ENCODE measurements at regions not wholly inside any gene's neighbourhood (a gene's known extent, or its start where the extent isn't known, plus 50 kb on each side); places are given as distances from the start of the nearest gene placed in this dataset.

- DNase-seq: no peak
Observed at GRCh38 chr5:68490406-68490805, 274.9 kb downstream of the PIK3R1 start.

GRCh38 chr5:68494771-68495170, 279.2 kb downstream of the PIK3R1 start:
- DNase-seq: no peak

- no peak for DNase-seq
Observed at GRCh38 chr5:68499987-68500386, 284.4 kb downstream of the PIK3R1 start.

DNA sequence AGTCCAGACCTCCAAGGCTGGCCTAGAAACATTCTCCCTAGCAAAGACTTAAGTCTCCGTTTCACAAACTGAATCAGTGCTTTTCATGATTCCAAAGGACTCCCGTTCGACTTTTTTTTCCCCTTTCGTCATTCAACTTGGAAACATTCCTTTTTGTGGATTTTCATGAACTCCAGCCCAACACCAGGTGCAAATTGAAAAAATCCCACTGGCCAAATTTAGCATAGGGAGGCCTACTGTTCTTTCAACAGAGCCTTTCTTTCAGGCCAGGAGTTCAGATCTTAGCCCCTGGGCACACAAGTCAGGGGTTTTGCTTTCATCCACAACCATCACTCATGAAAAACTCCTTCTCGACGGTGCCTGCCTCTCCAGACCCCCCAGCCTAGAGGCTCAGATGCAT, 285.3 kb downstream of the PIK3R1 start:
- DNase-seq: no peak

- DNase-seq: no peak
Observed at GRCh38 chr5:68502531-68502930, 287.0 kb downstream of the PIK3R1 start.

DNA sequence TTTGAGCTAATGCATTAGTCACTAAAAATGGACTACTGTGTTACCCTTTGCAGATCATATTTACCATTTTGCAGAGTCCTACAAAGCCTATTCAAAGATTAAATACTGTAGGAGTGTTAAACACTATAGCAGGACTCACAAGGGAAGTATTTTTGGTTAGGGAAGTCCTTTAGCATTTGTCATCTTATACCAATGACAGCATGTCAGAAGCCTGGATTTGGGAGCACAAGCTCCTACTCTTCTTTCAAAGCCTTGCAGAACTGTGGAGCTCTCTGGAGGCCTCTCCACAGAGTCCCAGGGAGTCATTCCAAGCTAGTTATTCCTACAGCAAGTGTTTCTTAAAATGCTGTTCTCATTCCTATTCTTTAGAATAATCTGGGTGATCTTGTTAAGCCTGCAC, 288.8 kb downstream of the PIK3R1 start:
- DNase-seq: no peak

GRCh38 chr5:68505917-68506860, 290.6 kb downstream of the PIK3R1 start:
- no peak for DNase-seq

DNA sequence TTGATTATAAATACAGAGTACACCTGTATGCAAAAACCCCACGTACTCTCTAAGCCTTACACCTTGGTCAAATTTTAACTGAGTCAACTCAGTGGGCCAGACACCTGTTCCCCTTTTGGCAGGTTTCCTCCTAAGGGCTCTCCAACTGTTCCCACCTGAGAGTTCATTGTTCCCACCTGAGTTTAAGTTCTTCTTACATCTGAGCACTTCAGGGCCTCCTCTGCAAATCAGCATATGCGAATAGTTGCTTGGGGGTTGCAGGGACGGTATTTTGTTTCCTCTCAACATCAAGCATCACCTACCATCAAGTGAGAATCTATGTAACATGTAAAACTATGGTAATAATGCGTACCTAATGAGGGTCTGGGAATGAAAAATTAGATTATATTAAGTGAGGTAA, 300.0 kb downstream of the PIK3R1 start:
- DNase-seq: no peak

DNA sequence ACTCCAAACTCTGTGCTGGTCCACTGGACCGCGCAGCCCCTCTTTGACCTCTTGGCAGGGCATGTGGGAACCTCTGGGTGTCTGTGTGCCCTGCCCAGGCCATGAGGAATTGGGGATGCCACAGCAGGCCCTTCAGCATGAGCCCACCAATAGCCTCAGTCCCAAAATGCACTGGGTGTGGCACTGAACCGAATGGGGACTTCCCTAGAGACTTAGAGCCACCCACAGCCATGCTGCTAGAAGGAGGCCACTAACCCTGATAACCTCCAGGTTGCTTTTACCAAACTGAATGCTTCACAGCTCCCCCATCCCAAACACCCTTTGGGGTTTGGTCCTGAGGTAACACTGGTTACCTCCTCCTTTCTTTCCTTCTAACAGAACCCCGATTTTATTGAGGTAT, 302.7 kb downstream of the PIK3R1 start:
- no peak for DNase-seq

DNA sequence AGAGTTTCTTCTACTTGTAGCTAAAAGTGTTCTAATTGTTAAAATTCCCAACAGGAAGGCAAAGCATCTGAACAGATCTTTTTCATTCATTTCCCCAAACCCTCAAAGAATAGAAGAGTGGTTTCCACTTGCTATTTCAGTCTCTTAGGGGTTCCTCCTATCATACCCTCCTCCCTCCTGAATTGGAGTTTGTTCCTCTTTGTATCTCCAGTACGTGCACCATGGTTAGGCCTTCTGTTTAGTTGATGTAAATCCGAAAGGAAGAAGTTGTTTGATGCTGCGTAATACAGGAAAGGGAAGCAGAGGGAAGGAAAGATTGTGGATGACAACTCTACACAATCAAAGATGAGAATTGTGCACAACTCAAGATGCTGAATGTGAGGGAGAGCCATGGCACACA, 303.6 kb downstream of the PIK3R1 start:
- DNase-seq: peak; percentile 57

DNA sequence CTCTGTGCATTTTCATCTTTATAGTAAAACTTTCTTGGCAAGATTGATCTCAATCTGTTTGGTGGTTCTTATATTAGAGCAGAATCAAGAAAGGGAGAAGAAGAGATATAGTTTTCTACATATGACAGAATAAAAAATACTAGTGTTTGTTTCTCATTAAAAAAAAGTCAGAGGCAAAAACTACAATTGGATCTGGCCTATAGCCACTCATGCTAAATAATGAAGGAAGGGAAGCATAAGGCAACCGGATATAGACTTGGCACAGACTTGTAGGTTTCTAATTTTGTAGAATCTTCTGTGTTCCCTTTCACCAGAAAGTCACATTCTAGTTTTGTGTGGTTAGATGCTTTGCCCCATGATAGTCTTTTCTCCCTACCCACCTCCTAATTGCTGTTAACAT, 306.2 kb downstream of the PIK3R1 start:
- DNase-seq: no peak

DNA sequence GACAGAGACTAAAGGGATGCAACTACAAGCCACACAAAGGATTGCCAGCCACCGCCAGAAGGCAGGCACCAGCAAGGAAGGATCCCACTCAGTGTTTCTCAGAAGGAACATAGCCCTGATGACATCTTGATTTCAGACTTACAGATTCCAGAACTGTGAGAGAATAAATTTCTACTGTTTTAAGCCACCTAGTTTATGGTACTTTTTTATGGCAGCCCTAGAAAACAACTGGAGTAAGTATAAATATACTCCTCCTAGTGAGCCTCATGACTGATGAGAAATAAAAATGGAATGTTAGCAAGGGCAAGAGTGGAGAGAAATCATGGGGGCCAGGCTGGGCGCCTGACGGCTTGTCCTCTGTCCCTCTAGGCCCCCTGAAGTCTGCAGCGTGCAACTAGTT, 307.3 kb downstream of the PIK3R1 start:
- DNase-seq: no peak

DNA sequence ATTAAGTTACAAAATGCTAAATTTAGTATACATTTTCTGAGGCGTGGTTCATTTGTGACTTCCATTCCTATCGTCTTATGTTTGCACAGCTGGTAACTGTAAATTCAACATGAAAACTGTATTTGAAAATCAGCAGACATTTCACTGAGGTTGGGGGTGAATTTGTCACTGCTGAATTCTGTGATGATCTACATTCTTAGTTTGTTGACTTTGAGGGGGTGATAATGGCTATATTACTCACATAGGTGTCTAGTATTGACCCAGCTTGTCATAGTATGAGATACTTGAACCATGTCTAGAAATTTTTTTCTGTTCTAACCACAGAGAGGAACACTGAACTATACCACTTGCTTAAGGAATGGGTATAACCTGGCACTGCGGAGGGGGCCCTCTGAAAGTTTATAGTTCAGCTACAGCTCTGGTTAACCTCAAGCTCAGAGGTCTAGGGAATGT, 313.3 kb downstream of the PIK3R1 start:
- DNase-seq: no peak

DNA sequence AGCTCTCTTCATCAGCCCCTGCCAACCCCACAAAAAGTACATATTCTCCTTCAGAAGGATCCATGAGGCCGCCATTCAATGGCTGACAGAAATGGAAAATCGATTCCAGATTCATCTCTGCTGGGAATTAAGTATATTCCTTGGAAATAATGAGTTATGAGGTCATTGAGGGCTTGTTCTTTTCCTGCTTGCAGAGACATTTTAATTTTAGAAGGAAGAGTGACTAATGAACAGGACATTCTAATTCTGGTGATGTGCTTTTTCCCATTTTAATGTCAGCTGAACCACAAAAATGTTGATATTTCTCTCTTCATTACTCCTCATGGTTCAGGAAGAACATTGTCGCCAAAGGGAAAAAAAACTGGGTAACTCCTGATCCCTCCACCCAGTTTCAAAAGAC, 314.0 kb downstream of the PIK3R1 start:
- DNase-seq: no peak

GRCh38 chr5:68531970-68532369, 316.4 kb downstream of the PIK3R1 start:
- peak; percentile 22 for DNase-seq

GRCh38 chr5:68533051-68533450, 317.5 kb downstream of the PIK3R1 start:
- DNase-seq: peak; percentile 4

- no peak for DNase-seq
Observed at GRCh38 chr5:68533571-68534084, 318.1 kb downstream of the PIK3R1 start.

GRCh38 chr5:68534131-68534940, 318.8 kb downstream of the PIK3R1 start:
- no peak for DNase-seq

DNA sequence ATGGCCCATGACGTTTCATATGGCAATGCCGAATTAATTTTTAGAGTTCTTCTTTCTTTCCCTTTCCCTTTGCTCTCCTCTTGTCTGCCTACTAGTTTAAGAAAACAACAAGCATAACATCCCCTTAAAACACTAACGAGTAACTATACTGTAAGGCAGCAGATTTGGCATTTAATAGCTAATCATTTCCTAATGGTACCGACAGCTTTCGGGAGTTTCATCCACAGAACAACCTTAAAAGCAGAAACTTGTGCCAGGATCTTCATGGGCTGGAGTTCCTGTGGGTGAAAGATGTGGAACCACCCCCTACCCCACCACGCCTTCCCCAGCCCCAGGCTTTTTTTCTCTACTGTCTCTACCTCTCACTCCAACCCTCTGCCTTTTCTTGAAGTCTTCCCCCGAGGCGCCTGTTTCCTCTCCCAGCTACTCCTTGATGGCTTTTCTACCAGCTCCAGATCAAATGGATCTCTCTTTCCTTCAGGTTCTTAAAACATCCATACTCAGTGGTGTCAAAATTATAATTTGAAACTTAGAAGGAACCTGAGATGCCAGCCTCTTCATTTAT, 319.5 kb downstream of the PIK3R1 start:
- DNase-seq: no peak

DNA sequence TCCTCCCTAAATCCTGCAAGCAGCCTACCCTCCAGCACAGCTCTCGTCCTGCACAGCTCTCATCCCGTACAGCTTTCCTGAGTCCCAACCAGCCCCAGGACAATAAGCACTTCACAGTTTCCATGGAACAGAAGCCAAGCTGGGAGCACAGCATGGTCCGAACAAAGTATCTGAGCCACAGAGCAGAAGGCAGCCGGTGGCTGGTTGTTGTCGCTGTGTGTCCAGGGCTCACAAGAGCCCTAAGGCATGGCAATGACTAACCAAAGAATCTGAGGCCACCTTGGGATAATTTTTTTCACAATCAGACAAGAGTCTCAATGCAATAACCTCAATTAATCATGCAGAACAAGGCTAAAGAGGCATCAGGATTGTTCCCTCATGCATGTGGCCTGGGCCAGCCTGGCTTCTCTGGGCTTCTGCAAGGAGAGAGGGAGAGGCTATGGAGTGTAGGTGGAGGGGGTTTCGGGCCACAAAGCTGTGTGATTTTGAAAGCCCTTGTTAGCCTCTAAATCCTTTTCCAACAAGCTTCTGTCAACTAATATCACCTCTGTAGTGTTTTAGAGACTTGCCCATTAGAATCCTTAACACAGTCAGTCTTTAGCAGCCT, 323.4 kb downstream of the PIK3R1 start:
- DNase-seq: no peak

DNA sequence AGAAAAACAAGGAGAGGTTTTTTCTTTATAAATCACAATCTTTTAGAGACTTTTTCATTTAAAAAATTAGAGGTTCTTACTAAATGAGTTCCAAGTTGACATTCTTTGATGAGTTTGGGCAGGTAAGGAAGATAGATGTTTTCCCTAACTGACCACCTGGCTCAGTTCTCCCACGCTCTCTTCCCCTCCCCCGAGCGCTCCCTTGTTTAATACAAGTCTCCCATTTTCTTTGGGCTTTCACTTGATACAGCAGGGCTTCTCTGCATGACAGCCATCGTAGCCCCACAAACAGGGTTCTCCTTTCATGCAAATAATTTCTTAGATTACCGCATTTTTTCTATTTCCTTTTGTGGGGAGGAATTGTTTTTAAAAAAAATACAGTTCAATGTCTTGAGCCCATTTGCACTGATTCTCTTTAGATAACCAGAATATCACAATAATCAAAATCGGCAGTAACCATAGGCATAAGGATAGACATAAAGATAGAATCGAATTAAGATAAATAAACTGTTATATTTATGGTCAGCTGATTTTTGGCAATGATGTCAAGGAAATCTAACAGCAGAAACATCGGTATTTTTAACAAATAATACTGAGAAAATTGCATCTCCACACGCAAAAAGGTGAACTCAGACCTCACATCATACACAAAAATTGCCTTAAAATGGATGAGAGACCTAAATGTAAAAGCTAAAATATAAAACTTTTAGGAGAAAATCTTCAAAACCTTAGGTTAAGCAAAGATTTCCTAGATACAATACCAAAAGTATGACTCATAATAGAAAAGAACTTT, 325.4 kb downstream of the PIK3R1 start:
- DNase-seq: no peak

- DNase-seq: no peak
Observed at GRCh38 chr5:68542207-68542606, 326.7 kb downstream of the PIK3R1 start.
